Activated CD4-positive, CD25-positive, alpha-beta regulatory T cell treated with anti-CD3 and anti-CD28 coated beads, Interleukin-2, amount 50 U/mL, for 24 hours (primary cell): ENCODE measurements at regions not wholly inside any gene's neighbourhood (a gene's known extent, or its start where the extent isn't known, plus 50 kb on each side); places are given as distances from the start of the nearest gene placed in this dataset.

Source experiments
- ATAC-seq, 2 donors: fragments of 150-1000 bp; cut with Tn5 transposase; one replicate each; pipeline ENCODE4 v1.10.0; 2021; ENCODE audit warnings: mild to moderate bottlenecking in 1 of 2, moderate library complexity in 1 of 2

DNA sequence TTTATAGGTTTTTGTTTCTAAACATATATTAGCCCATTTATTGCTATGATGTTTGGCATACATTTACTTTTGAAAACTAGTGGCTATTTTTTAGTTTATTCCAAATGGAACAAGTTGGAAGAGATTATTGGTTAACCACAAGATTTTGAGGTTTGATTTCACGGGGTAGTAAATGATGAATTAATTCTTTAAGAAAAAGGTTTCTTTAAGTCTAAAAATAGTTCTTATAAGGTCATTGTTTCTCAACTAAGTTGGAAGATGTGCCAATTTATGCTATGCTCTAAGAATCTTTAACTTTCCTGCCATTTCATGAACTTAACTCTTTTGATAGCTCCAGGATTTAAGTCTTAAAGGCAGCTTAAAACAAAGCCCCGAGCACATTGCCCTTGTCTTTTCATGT, 183.8 kb downstream of the LMO4 start:
- no peak for ATAC-seq

DNA sequence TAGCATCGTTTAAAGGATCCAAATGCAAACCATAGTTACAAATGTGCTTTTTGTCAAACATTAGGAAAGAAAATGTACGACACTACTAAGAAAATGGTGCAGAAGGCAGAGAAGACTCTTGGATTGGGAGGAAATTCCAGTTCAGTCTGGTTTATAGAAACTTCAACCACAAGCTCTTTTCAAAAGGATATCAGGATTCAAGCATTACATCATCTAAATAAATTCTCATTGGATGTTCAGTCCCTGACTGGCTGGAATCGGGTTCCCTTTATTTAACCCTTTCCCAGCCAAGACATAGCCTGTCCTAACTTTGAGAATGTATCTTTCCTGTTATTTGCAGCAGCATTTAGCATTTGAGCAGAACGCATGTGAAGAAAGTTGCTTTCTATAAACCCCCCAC, 184.6 kb downstream of the LMO4 start:
- no peak for ATAC-seq

DNA sequence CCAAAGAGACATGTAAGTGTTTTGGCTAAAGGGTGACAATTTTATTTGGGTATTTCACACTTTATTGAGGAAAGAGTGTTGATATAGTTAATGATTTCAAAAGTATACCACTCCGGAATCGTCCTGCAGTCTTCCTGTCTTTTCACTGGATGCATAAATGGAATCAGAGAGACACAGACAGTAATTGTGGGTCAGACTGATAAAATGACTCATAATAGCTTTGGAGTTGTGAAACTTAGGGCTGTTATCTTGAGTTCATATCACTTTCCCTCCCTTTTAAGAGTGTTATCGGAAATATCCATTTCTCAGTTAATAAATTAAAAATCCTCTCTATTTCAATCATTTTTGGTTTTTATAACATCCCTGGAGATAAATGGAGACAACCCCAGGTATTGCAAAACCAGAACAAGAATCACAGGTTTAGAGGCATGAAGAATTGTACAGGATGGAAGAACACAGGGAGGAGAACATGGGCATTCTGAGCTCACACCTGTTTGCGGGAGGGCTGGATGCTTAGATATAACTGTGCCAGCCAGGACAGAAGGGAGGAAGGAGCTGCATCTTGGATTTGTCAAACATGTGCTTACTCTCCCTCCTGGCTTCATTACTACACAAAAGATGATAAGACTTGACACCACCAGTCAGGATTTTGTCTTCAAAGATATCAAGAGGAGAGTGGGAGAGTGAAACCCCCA, 185.4 kb downstream of the LMO4 start:
- ATAC-seq: no peak

DNA sequence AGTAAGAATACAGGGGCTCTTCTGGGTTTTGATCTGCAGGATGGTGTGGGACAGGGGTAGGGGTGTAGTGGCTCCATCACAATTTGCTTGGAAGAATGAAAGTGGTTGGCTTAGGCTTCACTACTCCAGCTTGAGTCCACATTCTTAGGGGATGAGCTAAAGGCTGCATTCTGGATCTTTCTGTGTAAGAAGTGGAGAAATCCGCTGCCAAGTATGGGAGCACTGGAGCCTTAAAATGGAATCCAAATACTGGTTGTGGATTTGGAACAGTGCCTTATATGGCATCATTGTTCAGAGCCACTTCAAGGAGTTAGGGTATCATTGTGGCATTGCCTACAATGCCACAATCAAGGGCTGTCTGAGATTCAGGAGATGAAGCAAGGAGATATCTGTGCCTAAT, 187.1 kb downstream of the LMO4 start:
- ATAC-seq: no peak

DNA sequence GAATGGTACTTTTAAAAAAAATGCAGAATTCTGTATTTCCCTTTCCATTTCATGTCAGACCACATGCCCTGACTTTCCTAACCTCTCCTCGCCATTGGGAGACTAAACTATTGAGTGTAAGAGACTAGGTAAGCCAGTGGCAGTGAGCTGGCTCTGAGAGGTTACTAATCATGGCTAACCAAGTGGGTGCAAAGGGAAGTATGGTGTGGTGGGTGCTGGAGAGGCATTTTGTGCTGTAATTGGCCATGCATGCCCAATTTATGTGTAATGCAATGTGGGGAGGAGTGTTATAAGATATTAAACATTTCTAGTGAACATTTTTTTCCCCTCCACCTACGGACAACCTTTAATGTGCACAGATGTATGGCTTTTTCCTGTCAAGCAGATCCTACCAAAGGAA, 190.1 kb downstream of the LMO4 start:
- no peak for ATAC-seq

DNA sequence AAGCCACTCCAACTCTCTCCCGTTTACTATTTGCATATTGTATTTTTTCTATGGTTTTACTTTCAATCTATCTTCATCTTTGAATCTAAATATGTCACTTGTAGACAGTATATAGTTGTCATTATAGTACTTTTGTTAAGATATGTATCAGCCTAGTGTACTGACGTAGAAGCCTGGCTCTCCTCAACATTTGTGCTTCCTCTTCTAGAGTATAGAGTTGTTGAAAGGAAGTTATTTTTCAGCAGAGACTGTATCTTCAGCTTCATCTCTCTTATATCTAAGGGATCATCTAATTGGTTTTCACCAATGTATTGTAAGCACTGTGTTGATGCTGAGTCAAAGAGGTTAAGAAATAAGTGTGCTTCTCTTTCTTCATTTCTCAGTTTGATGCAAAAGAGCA, 192.8 kb downstream of the LMO4 start:
- no peak for ATAC-seq

DNA sequence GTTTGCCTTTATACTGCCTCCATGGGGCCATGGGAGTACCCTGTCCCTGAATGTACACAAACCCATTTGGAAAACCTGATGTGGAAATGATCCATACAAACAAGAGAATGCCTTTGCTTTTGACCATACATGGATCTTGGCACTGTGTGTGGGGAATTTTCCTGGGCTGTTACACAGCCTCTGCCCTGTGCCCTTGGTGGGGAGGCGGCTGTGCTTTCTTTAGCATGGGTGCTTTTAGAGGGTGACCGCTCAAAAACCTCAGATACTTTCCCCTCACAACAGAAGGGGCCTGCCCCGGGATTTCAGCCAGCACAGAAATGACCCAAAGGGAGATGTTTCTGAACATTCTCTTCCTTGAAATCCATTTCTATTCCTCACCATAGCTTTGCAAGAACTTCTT, 194.8 kb downstream of the LMO4 start:
- no peak for ATAC-seq

DNA sequence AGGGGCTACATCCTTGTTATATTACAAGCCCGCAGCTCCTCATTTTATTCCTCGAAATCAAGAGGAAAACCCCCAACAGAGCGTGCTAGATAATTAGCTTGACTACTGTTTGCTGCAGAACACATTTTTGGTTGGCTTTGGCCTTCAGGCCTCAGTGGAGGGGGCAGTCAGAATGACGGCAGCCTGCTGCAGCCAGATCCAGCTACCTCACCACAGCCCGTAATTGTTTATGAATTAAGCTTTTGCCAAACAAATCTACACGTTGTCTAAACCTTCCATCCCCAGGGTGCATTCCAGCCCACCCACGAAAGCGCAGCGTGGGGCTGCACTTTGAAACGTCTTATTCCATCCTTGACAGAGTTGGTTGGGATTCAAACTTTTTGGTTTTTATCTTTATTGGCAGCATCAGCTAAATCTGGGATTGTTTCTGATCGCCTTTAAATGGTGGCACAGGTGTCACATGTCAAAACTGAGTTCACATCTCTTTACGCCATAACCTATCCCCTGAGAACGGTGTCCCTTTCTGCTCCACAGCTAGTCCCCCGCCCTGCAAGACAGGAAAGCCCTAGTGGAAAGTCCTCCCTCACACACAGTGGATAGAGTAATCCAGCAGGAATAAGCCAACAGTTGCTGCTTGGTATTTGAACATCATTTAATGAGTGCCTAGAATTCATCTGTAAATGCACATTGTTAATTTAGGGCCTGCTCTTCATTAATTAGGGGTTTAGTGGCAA, 195.5 kb downstream of the LMO4 start:
- no peak for ATAC-seq

DNA sequence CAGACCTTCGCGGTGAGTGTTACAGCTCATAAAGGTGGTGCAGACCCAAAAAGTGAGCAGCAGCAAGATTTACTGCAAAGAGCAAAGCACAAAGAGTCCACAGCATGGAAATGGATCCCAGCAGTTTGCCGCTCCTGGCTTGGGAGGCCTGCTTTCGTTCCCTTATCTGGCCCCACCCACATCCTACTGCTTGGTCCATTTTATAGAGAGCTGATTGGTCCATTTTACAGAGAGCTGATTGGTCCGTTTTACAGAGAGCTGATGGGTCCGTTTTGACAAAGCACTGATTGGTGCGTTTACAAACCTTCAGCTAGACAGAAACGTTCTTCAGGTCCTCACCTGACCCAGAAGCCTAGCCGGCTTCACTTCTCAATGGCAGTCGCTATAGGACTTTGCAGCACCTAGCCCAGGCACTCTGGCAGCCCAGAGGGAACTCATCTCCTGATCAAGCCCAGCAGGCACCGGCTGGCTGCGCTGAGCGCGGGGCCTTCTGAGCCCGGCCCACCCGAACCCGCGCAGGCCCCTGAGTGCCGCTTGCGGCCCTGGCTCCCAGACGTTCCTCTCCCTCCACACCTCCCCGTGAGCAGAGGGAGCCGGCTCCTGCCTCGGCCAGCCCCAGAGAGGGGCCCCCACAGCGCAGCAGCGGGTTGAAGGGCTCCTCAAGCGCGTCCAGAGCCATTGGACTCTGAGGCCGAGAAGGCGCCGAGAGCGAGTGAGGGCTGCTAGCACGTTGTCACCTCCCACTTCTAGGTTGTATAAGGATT, 200.3 kb downstream of the LMO4 start:
- ATAC-seq: no peak

DNA sequence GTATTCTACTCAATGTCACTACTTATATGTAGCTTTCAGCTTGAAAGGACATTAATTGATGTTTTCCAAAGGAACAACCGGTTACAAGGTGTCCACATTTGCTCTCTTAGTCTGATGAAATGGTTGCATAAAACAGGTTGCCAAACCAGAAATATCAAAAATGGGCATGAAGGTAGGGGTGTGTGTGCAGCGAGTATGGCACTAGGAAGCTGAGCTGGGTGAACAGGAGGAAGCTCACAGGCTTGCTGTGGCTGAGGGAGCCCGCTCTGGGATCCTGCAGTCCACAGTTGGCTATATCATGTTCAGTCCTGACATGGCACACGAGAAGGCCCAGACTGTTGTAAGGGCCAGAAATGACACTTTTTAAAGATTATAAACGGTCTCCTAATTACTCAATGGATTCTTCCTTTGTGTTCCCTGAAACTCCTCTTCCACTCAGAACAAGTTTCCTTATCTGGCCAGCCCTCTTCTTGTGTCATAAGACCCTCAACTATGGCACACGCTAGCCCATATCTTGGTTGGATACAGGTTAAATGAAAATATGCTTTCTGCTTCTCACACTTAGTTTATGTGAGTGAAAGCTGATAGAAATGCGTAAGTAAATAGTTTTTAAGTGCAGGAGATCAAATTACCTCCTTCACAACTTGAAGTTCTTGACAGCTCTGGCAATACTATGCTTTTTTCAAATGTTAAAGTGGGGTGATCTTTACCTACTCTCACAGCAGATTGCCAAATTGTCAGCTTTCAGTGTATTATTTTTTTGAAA, 201.5 kb downstream of the LMO4 start:
- ATAC-seq: no peak

DNA sequence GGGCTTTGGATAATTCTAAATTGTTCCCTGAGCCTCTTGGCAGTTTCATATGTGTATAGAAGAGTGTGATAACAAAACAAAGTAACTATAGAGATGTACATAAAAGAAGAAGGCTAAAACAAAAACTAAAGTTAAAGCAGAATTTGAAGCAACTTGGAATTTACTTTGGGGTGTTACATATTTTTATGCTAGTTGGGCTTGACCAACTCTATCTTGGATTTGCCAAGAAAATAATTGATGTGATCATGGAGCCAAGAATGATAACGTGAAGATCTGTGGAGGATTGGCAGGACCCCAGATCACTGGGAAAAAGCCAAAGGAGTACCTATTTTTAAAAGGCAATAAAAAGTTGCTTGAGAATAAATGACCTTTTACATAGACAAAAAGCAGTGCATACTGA, 206.9 kb downstream of the LMO4 start:
- ATAC-seq: no peak

DNA sequence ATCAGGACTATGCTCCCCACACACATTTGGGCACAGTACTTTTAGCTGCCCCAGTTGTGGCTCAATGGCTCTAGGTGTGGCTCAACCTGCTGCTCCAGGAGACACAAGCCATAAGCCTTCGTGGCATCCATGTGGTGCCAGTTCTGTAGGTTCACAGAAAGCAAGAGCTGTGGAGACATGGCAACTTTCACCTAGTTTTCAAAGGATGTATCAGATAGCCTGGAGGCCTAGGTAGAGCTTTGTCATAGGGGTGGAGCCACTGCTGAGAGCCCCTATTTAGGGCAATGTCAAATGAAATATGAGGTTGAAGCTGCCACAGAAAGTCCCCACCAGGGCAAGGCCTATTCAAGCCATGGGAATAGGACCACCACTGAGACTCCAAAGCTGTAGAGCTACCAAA, 210.5 kb downstream of the LMO4 start:
- no peak for ATAC-seq

DNA sequence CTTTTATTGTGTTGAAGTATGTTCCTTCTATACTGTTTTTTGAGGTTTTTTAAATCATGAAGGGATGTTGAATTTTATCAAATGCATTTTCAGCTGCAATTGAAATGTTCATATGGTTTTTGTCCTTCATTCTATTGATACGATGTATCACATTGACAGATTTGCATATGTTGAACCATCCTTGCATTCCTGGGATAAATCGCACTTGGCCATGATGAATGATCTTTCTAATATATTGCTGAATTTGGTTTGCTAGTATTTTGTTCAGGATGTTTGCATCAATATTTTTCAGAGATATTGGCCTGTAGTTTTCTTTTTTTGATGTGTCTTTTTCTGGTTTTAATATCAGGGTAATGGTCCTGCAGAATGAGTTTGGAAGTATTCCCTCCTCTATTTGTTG, 214.0 kb downstream of the LMO4 start:
- no peak for ATAC-seq

DNA sequence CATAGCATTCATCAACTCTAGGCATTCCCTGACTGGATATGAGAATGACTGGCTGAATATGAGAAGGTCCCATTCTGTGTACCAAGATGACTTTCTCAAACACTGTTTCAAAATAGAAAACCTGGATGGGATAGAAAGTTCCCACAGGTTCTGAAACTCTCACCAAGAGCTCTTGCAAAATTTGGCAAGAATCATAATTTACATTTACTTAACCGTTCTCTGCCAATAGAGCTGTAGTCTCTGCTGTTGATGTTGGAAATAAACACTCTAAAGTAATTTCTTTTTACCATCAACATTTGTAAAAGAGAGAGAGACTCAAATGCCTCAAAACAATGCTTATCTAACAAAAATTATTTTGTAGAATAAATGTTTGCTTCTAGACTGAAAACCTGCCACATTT, 221.1 kb downstream of the LMO4 start:
- ATAC-seq: no peak

DNA sequence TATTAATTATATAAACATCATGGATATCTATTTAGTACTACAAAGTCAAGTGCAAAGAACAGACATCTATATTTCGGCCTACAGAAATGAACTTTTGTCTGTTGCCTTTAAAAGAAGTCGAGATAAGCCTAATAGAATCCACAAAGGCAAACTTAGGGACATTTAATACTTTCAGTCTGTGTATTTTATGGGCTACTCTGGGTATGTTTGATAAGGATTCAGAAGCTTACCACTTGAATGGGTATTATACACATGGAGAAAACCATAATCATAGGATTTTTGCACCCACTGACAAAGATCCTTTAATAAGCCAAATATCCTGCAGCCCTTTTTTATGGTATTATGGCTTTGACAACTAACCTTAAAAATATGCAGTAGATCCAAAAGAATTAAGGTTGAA, 224.8 kb downstream of the LMO4 start:
- ATAC-seq: no peak

DNA sequence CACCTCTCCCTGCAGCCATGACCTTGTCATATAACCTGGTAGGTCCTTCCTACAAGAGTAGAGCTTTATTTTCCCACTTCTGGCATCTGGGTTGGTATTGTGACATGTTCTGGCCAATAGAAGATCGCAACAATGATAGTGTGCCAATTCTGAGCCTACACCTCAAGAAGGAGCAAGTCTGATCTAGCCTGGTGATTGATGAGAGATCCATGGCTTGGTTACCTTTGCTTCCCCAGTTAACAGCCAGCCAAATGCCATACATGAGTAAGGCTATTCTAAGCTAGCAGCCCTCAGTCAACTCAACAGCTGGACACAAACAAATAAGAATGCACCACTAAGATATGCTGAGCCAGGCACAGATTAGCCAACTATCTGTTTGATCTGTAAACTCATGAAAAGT, 226.7 kb downstream of the LMO4 start:
- no peak for ATAC-seq

DNA sequence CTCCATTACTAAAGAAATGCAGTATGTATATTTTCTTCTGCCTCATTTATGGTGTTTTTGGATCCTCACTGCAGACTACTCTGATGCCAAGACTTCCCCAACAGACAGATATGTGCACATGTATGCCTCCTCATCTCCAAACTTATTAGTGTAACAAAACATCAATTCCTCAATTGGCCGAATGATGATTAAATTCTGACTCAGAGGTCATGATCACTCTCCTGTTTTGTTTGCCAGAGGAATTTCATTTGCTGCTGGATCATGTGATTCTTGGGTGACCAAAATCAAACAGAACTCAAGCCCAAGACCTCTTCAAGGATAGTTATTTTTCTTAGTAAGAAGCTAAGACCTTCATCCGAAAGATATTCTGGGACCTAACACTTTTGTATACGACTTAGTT, 227.6 kb downstream of the LMO4 start:
- no peak for ATAC-seq

DNA sequence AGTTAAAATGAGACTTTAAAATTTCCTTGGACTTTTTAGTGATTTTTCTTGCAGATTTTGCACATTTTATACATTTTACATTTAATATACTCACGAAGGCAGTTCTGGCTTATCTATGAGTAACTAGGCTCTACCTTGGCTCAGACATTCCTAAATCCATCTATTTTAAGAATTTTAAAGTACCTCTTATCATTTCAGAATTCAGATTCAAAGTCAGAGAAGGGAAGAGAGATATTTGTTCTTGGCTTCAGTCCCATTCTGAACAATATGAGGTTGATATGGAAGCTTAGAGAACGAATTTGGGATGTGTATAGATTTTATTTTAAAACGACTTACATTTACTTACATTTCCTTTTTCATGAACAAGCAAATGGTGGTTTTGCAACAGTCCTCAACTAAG, 230.2 kb downstream of the LMO4 start:
- ATAC-seq: no peak

DNA sequence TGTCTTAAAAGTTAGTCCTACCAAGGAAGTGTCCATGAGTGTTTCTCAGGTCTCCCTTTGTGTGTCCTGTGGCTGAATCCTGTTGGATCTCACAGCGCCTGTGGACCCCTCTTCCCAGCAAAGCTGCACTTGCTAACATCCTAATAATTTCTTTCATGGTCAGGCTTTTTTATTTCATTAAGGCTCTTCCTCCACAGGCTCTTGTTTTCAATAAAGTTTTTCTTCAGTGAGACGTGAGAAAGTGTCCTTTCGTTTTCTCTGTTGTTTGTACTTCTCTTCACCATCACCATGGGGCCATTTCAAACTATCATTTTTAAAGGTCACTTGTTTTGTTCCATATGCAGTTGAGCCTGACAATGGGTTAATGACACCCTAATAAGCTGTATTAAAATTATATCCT, 231.5 kb downstream of the LMO4 start:
- no peak for ATAC-seq

DNA sequence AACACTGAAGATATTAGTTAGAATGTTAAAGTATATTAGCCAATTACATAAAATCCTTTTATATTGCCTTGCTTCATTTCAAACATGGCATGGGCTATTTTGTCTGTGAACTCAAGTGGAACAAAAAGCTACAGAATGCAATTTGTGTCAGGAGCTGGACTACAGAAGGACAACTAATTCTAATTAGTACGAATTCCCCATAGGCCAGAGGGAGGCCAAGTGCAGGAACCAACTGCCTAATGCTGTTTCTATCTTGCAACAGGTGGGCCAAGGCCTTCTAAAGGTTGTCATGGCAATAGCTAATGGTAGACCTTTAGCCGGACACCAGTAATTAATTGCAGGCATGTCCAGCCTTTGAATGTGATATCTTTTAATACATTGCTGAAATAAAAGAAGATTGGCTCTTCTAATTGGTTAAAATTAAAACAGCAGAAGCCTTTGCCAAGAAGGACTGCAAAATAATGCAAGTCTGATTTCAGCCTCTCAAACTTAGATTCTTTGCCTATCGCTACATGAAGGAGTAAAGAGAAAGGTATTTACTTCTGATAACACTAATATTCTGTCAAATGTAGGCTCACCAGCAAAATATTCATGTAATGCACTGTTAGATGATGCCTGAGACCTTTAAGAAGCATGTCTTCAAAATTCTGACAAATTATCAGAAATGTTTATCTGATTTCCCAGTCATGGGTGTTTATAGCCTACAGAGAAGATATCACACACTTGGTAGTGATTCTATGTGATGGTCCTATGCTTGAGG, 232.1 kb downstream of the LMO4 start:
- ATAC-seq: no peak

DNA sequence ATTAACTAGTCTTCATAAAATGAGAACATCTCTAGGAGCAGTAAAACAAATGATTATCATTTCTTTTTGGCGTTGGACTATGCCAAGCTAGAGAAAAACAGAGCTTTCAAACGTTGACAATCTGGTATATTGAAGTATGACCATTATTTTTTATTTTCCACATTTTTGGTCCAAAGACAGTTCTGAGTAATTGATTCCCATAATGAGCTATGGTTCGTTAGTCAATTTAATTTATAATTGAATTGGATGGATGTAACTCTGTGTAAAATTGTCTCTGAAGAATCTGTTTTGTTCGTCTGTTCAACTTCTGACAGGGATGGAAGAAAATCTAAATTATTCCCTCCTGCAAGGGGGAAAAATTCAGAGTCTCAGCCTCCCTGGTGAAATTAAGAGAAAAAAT, 234.5 kb downstream of the LMO4 start:
- no peak for ATAC-seq

DNA sequence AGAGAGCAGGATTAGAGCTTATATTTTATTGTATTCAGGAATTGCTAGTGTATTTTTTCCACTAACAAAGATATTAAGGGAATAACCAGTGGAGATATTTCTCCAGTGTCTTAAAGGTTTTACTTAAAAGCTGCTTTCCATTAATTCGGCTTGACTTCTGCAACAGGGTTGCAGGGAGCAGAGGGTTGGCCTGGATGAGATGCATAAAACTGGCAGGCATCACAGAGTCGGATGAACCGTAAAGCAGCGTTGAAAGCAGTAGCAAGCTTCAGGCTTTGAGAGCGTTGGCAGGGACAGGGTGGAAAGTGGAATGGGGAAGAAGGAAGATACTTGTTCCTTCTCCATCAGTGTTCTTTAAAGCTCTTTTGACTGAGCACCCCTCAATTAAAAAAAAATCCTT, 237.2 kb downstream of the LMO4 start:
- no peak for ATAC-seq

DNA sequence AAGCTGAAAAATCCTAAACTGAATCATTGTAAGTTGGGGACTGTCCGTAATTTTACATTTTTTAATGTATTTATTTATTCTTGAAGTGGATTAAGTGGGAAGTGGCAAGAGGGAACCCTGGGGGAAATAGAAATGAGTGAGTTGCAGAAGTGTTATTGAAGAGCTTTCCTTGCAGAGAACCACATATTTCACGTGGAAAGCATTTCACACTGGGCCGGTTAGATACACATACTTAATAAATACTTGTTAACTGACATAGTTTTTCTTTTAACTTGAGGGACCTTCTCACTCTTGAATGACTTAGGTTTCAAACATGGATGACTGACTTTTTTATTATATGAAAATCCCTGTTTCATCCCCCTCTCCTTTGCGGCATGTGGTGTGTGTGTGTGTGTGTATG, 239.3 kb downstream of the LMO4 start:
- no peak for ATAC-seq
